HepG2 (cell line): ENCODE measurements at regions not wholly inside any gene's neighbourhood (a gene's known extent, or its start where the extent isn't known, plus 50 kb on each side); places are given as distances from the start of the nearest gene placed in this dataset.

Experiments
- ATAC-seq: fragments of 200-7000 bp; cut with Tn5 transposase; 3 replicates; pipeline ENCODE4 v1.9.1; 2020; ENCODE audit warnings: mild to moderate bottlenecking, moderate library complexity
- BruUV-seq: library from RNA; stranded (reverse); fragments of 400-500 nt; replicated peaks from 2 replicates; lab custom pipeline; 2021; lab: Mats Ljungman, UMichigan
- CTCF ChIA-PET: fragments of 300-600 bp; formaldehyde crosslinking; extraction: SDS; loops from one replicate; lab custom pipeline; 2021; ENCODE audit warnings: low total read pairs, inconsistent platforms, low intra/inter-chr PET ratio; lab: Yijun Ruan, JAX
- POLR2A ChIA-PET: fragments of 350-600 bp; sonication (Branson Sonifier 250); formaldehyde crosslinking; loops from one replicate; lab custom pipeline; 2020; ENCODE audit warnings: antibody characterized with exemption, inconsistent platforms; lab: Yijun Ruan, JAX
- DNase-seq: peaks from one replicate; pipeline ENCODE4 v3.0.0-alpha.2; 2015; ENCODE audit warnings: low spot score
- FAIRE-seq: peaks from 3 replicates; lab custom pipeline; 2011; peaks lifted over from hg19 to GRCh38; lab: Jason Lieb, UNC
- H2AFZ ChIP-seq: one replicate; pipeline ENCODE4 v1.6.1; 2011; ENCODE audit warnings: low read length, inconsistent platforms
- H3K27ac ChIP-seq: fragments of 300-600 bp; 3 replicates; pipeline ENCODE4 v1.8.0; 2011; ENCODE audit warnings: mixed run types, mild to moderate bottlenecking, mixed read lengths, low read length, inconsistent platforms; ENCODE audit not compliant: insufficient read depth; ENCODE audit errors: extremely low read length
- H3K27me3 ChIP-seq, 2 experiments: fragments of 200-600 bp in 1 of 2; 2 replicates in 1 of 2; 3 replicates in 1 of 2; pipeline versions ENCODE4 v1.6.0 to v1.8.0; 2011; ENCODE audit warnings: low read length in 2 of 2, mild to moderate bottlenecking in 2 of 2, moderate library complexity in 2 of 2, inconsistent platforms in 1 of 2; ENCODE audit not compliant: insufficient read depth in 2 of 2, control insufficient read depth in 1 of 2
- H3K36me3 ChIP-seq, 2 experiments: fragments of 200-600 bp in 1 of 2; replicated peaks in 1 of 2; 2 replicates in 1 of 2; 3 replicates in 1 of 2; pipeline versions ENCODE4 v1.5.1 to v1.8.0; 2011; ENCODE audit warnings: low read length in 2 of 2, inconsistent platforms in 1 of 2; ENCODE audit not compliant: insufficient read depth in 2 of 2, control insufficient read depth in 1 of 2
- H3K4me1 ChIP-seq: 2 replicates; pipeline ENCODE4 v1.5.1; 2012; ENCODE audit warnings: low read length, inconsistent platforms; ENCODE audit not compliant: insufficient read depth
- H3K4me2 ChIP-seq: 2 replicates; pipeline ENCODE4 v1.6.0; 2011; ENCODE audit warnings: low read depth, low read length, inconsistent platforms
- H3K4me3 ChIP-seq, 3 experiments: fragments of 200-600 bp in 1 of 3; sonication (generic), shearing (Covaris generic) in 1 of 3; replicated peaks in 1 of 3; 2 replicates each; pipeline ENCODE4 v1.5.1; 2011 to 2016; ENCODE audit warnings: low read length in 3 of 3, inconsistent platforms in 2 of 3, low read depth in 2 of 3, mild to moderate bottlenecking in 2 of 3, control low read depth in 1 of 3, mixed read lengths in 1 of 3; ENCODE audit not compliant: insufficient read depth in 1 of 3
- H3K79me2 ChIP-seq: one replicate; pipeline ENCODE4 v1.6.1; 2011; ENCODE audit warnings: low read length, inconsistent platforms; ENCODE audit not compliant: insufficient read depth
- H3K9ac ChIP-seq: 2 replicates; pipeline ENCODE4 v1.6.0; 2011; ENCODE audit warnings: mild to moderate bottlenecking, low read depth, low read length, inconsistent platforms; ENCODE audit not compliant: insufficient read depth
- H3K9me3 ChIP-seq: 2 replicates; pipeline ENCODE4 v1.5.1; 2012; ENCODE audit warnings: mild to moderate bottlenecking, low read length
- H4K20me1 ChIP-seq: 2 replicates; pipeline ENCODE4 v1.6.0; 2011; ENCODE audit warnings: inconsistent platforms, mild to moderate bottlenecking, low read length, moderate library complexity; ENCODE audit not compliant: insufficient read depth
- FOXP4 ChIP-seq: sonication (generic); formaldehyde crosslinking; IDR thresholded peaks from 2 replicates; pipeline ENCODE4 v1.4.0; 2020; ENCODE audit warnings: missing genetic modification reagents
- GTF3A ChIP-seq: sonication (generic); formaldehyde crosslinking; conservative IDR thresholded peaks from 2 replicates; pipeline ENCODE4 v1.4.0; 2020; ENCODE audit warnings: mild to moderate bottlenecking, missing genetic modification reagents
- PATZ1 ChIP-seq: sonication (generic); formaldehyde crosslinking; IDR thresholded peaks from 2 replicates; pipeline ENCODE4 v1.4.0; 2020; ENCODE audit warnings: missing genetic modification reagents
- PCBP1 ChIP-seq: fragments of 200-400 bp; formaldehyde crosslinking; IDR thresholded peaks from 2 replicates; pipeline ENCODE4 v1.6.1; 2017; ENCODE audit warnings: mild to moderate bottlenecking, low read depth, low read length, borderline replicate concordance
- PRDM10 ChIP-seq: sonication (generic); formaldehyde crosslinking; IDR thresholded peaks from 2 replicates; pipeline ENCODE4 v1.4.0; 2020; ENCODE audit warnings: low read depth, missing genetic modification reagents
- SRY ChIP-seq: sonication (generic); formaldehyde crosslinking; IDR thresholded peaks from 2 replicates; pipeline ENCODE4 v1.8.0; 2022; ENCODE audit warnings: mild to moderate bottlenecking, missing genetic modification reagents
- ZBTB10 ChIP-seq: sonication (generic); formaldehyde crosslinking; IDR thresholded peaks from 2 replicates; pipeline ENCODE4 v1.4.0; 2020; ENCODE audit warnings: missing genetic modification reagents, borderline replicate concordance
- ZBTB42 ChIP-seq: sonication (generic); formaldehyde crosslinking; IDR thresholded peaks from 2 replicates; pipeline ENCODE4 v1.5.0; 2020; ENCODE audit warnings: mild to moderate bottlenecking, missing genetic modification reagents
- WGBS: methylation state at CpG from one replicate; pipeline ENCODE4 v1.1.6; 2017; ENCODE audit warnings: low lambda C conversion rate; 5-methylcytosine and 5-hydroxymethylcytosine counted together
- in situ Hi-C: cut with HindIII; loops from 2 replicates; pipeline ENCODE4 v1.10.0; 2017; ENCODE audit warnings: low pct_unique_long_range_greater_than_20kb; ENCODE audit not compliant: extremely low pct_ligation_motif_present
- intact Hi-C: fragments of 100-400 bp; cut with micrococcal nuclease; formaldehyde crosslinking; loops from one replicate; pipeline ENCODE4 v1.10.0; 2022; ENCODE audit not compliant: unreplicated experiment

GRCh38 chr10:28833313-28833712, 156.0 kb downstream of the BAMBI start:
- H3K9me3 ChIP-seq, result no peaks in the 10 kb centered on the region
- BruUV-seq, result no TSS peak
- H3K36me3 ChIP-seq, result no peaks in the 10 kb centered on the region
- FAIRE-seq, result no peak
- no peak for TF ChIP-seq PATZ1 (CRISPR knock-in tag)
- no peak for TF ChIP-seq PCBP1
- TF ChIP-seq GTF3A, result no peak
- no peak for TF ChIP-seq ZBTB42 (CRISPR knock-in tag)
- TF ChIP-seq ZBTB10, result no peak
- TF ChIP-seq FOXP4, result no peak
- TF ChIP-seq PRDM10, result no peak
- TF ChIP-seq SRY (CRISPR knock-in tag), result no peak
- intact Hi-C loops, result no loop called here
- WGBS, result 51% methylated on average over 4 of the region's 4 CpGs
- no peak for ATAC-seq
- no peak overlapping the region for H3K27ac ChIP-seq
- peaks cover 2% of the 10 kb centered on the region for H3K4me1 ChIP-seq
- ChIA-PET CTCF (no interaction called here), POLR2A (no interaction called here)
- H3K27me3 ChIP-seq, result no peaks in the 10 kb centered on the region
- no peak overlapping the region for H3K9ac ChIP-seq
- H3K79me2 ChIP-seq, result no peaks in the 10 kb centered on the region
- H3K4me3 ChIP-seq, result no peak overlapping the region
- H4K20me1 ChIP-seq, result no peaks in the 10 kb centered on the region
- no peak overlapping the region for H2AFZ ChIP-seq
- no peak overlapping the region for H3K4me2 ChIP-seq
- in situ Hi-C loops, result no loop called here
- DNase-seq, result no peak
